Fibroblast of villous mesenchyme (primary cell): ENCODE measurements at regions not wholly inside any gene's neighbourhood (a gene's known extent, or its start where the extent isn't known, plus 50 kb on each side); places are given as distances from the start of the nearest gene placed in this dataset.

Experiments used
- DNase-seq: peaks from one replicate; pipeline ENCODE4 v3.0.0-alpha.2; 2010; ENCODE audit warnings: low read depth
- H3K4me3 ChIP-seq: 2 replicates; pipeline ENCODE4 v1.5.1; 2011; ENCODE audit warnings: low read depth, mild to moderate bottlenecking, low read length
- CTCF ChIP-seq: IDR thresholded peaks from 2 replicates; pipeline ENCODE4 v1.5.1; 2012; ENCODE audit warnings: low read depth, mild to moderate bottlenecking, low read length; ENCODE audit not compliant: insufficient read depth

- no peak overlapping the region for H3K4me3 ChIP-seq
- DNase-seq = no peak
- TF ChIP-seq CTCF = no peak
These were observed 92.6 kb downstream of the CTTN start for GRCh38 chr11:70490723-70491558.

DNA sequence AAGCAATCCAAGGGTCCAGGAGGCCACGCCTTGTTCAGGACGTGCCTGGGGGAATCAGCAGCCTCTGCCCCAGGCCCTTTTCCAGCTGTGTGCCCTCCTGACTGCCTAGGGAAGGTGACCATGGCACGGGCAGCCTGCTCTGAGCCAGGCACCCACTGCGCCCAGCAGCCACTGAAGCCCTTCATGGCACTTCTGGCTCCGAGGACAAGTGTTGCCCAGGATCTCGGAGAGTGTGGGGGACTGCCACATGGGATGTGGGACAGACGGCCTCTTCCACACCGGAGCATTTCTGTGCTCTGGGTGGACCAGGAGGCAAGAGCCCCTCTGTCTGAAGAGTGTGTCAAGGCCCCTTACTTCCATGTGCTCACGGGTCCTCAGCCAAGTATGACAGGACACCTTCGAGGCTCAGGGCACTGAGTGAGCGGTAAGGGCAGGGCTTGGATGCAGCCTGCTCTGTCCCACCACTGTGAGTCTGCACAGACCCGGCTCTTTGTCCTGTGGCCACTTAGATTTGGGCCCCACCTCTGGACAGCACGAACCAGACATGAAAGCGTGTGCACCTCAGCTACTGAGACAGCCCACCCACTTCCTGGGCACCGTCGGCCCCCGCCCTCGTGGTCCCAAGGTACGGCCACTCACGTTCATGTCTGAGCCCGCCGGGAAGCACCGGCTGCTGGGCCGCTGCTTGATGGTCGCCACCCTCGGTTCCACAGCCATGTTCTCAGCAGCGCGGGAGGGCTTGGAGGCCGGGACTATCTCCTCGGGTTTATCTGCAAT, 93.6 kb downstream of the CTTN start:
- H3K4me3 ChIP-seq = no peak overlapping the region
- no peak for DNase-seq
- no peak for TF ChIP-seq CTCF

DNA sequence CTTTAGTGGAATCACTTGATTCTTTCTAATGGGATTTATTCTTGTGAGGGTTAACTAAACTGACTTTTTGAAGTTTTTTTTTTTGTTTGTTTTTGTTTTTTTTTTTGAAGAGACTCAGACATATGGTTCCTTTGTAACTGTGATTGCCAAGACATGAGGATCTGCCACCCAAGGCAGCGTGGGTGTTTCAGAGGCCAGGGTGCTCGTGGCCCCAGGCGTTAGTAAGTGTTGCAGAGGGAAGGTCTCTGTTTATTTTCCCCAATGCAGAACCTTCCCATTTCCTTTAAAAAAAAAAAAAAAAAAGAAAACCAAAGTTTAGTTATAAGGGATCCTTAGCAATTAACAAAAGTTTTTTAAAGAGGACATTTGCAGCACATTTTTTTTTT, 94.8 kb downstream of the CTTN start:
- DNase-seq = no peak
- no peak for TF ChIP-seq CTCF
- no peak overlapping the region for H3K4me3 ChIP-seq

DNA sequence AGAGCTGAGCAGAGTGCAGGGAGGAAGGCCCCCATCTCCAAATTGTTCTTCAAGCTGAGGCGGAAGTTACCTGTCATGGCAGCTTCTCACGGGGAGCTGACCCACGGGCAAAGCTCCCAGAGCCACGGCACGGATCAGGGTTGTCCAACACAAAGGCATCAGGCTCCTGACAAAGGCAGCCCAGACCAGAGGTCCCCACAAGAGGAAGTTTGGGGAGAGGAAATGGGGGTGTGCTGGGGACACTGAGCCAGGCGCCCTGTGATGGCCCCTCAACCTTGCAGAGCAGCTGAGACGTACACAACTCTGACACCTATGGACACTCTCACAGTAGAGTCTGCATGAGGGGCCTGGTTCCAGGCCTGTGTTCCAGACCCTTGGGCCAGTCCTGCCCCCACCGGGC, 95.6 kb downstream of the CTTN start:
- H3K4me3 ChIP-seq = no peak overlapping the region
- DNase-seq = no peak
- no peak for TF ChIP-seq CTCF

- no peak overlapping the region for H3K4me3 ChIP-seq
- no peak for DNase-seq
- no peak for TF ChIP-seq CTCF
These were observed 96.4 kb downstream of the CTTN start for GRCh38 chr11:70494559-70495350.

GRCh38 chr11:70495351-70496310, 97.3 kb downstream of the CTTN start:
- no peak for DNase-seq
- no peak overlapping the region for H3K4me3 ChIP-seq
- TF ChIP-seq CTCF = no peak
